DMS114 treated with DMSO at 0.1 percent for 48 hours (cell line): ENCODE measurements at regions not wholly inside any gene's neighbourhood (a gene's known extent, or its start where the extent isn't known, plus 50 kb on each side); places are given as distances from the start of the nearest gene placed in this dataset.

Experiments used
- DNase-seq: peaks from one replicate; lab custom pipeline; 2025; ENCODE audit not compliant: unreplicated experiment; lab: John Stamatoyannopoulos, UW

GRCh38 chr10:10828623-10829022 lies 189.0 kb upstream of the CELF2 start:
- DNase-seq = no peak

- no peak for DNase-seq
Measured at GRCh38 chr10:10829576-10829975, 188.1 kb upstream of the CELF2 start.

DNA sequence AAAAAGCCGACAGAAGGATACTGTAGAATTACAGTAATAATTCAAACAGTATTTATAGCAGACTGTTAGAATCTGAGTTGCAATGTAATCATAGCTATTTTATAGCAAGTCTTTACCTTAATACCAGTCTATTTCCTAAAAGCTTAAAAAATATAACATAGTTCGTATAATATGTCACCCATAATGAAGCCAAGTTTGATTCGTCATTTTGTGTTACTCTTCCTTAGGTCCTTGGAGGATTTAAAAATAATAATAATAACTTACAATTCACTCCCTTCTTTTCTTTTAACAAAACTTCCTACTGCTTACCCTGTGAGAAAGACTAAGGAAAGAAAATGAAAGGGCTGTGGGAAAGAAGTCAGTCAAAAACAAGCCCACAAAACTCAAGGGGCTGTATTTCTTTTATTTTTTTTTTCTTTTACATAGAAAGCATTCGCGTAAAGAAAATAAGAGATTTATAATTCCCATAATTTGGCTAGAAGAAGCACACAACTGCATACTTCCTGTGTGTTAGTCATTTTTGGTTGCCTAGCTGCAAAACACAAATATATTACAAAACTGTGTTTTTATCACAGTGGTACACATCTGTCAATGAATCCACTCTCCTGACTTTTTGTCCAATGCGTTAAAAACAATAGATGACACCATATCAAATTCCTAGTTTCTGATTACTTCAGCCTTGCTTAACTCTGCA lies 187.2 kb upstream of the CELF2 start:
- no peak for DNase-seq

- DNase-seq = no peak
Measured at GRCh38 chr10:10831085-10831484, 186.6 kb upstream of the CELF2 start.

GRCh38 chr10:10833955-10834354 lies 183.7 kb upstream of the CELF2 start:
- DNase-seq = no peak

GRCh38 chr10:10844251-10844650 lies 173.4 kb upstream of the CELF2 start:
- DNase-seq = no peak

GRCh38 chr10:10845185-10845584 lies 172.5 kb upstream of the CELF2 start:
- DNase-seq = no peak

DNA sequence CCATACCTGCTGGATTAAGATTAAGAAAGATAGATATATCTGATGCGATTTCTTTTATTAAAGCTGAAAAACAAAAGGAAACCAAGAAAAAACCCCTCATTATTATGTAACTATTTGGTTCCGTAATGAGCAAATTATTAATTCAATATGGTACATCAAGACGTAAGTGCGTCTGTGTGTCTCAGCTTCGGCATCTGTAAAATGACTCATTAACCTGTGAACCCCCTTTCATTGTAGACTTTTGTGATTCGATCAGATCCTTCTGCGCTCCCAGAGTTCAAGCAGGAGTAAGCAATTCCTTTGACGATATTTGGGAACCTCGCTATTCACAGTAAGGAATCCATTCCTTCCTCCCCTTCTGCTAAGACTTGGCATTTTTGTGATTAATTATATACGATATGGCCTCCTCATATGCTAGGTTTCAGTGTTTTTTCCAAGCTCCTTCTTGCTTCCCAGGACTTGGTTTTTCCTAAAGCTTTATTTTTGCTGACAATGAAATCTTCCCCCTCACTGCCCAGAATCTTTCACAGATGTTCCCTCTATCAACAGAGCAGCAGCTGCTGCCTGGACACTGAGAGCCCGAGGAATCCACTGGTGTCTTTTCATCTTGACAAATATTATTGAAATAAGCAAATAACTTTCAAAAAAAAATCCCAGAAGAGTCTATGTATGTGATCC lies 171.7 kb upstream of the CELF2 start:
- no peak for DNase-seq

DNA sequence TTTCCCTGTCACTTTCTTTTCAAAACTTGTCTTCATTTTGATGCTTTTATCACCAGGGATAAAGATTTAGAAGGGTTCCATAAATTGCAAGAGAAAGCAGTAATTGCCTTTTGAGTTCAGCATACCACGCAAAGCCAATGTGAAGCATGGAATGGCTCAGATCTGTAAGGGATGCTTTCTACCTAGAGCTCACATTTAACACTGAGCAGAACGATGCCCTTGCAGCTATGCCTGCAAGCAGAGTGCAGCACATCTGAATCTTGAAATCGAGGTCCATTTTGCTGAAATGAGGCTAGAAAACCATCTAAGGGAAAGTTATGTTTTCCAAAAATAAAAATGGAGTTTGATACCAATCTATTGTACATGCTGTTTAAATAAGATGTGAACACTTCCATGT lies 171.2 kb upstream of the CELF2 start:
- DNase-seq = no peak

DNA sequence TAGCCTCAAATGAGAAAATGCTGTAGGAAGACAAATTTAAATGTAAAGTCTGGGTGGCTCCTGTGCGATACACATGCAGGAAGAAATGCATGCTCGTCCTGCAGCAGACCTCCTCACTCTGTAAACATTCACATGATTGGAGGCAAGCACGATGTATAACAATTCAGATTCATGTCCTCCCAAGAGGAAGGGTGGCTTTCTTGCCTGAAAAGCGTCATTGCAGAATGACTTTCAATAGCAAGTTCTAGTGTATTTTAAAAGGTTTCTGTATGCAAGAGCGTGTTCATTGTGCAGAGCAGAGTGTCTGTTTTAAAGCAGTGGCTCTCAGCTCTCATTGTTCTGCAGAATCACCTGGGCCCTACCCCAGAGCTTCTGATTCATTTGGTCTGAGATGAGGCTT lies 170.3 kb upstream of the CELF2 start:
- DNase-seq = no peak

DNA sequence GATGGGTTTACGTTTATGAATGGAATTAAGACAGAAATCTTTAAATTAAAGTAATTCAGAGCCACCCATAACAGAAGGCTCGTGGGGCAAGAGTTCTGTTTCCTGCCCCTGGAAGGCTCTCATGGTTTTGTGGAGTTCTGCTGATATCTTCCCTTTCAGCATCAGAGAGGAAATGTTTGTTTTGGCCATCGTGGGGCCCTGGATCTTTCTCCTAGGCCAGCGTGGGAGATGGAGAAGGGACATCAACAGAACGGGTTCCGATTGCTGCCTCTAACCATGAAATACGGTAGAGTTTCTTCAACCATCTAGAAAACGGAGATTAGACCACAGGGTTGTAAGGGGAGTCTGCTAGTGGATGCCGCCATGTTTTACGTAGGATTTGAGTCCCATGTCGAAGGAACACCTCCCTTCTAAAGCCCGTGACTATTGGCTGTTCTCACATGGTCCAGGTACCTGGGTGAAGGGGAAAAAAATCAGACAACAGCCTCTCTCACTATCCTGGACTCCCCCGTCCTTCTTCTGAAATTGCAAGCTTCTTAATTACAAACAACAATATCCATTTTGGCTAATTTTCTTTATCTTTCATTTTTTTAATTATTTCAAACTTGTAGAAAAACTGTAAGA lies 169.1 kb upstream of the CELF2 start:
- DNase-seq = no peak

DNA sequence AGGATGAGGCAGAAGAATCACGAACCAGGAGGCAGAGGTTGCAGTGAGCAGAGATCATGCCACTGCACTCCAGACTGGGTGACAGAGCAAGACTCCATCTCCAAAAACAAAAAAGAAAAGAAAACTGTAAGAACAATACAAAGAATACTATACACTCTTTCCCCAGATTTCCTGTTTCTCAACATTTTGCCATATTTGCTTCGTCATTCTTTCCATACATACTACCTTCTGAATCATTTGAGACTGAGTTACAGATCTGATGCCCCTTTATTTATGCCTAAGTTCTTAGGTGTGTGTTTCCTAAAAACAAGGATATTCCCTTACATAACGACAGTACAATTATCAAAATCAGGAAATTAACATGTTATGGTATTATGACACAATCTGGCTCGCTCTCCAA lies 168.4 kb upstream of the CELF2 start:
- DNase-seq = no peak

DNA sequence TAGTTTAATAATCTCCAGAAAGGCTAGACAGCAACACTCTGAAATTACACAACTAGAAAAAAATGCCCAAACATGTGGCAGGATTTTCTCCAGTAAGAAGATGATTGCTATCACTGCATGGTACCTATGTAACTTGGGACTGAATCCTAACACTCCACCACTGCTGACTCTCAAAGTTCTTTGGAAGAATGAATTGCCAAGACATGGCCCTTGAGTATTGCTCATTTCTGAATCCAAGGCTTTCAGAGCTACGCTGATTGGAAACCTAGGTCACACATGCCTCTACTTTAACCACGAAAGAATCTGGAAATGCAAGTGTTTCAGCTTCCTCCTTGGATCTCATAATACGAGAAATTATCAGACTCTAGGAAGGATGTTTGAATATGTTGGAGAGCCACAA lies 167.5 kb upstream of the CELF2 start:
- no peak for DNase-seq

GRCh38 chr10:10852464-10852863 lies 165.2 kb upstream of the CELF2 start:
- no peak for DNase-seq

DNA sequence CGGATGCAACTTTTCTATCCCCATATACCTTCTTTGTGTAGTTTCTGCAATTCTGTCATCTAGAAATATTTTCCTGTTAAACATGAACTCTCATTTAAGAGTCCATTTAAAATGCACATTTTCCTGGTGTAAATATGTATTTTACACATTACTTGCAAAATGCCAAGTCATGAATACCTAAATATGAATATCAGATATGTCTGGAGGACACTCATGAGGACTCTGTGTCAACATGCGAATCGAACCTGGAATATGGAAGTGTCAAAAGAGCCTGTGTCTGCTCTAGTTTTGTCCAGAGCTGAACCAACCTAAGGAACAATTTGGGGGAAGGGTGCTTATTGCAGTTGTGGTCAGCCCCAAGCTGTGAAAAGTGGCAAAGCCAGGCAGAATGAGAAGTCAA lies 163.7 kb upstream of the CELF2 start:
- DNase-seq = no peak

DNA sequence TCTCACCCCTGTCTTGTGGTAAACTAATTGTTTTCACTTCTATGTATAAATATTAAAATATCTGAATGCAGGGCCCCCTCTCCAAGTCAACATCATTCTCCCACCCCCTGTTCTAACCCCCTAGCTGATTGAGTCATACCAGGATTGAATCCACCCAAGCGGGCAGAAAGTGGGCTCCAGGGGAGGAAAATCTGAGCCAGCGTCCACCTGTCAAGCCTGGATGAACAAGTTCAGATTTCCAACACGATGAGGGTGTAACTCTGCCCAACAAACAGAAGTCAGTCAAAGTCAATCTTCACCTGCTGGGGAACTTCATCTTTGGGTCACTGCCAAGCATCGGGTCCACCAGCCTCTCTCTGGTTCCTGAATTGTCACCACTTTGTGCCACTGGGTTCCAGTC lies 162.9 kb upstream of the CELF2 start:
- no peak for DNase-seq

GRCh38 chr10:10855151-10855581 lies 162.5 kb upstream of the CELF2 start:
- DNase-seq = no peak

DNA sequence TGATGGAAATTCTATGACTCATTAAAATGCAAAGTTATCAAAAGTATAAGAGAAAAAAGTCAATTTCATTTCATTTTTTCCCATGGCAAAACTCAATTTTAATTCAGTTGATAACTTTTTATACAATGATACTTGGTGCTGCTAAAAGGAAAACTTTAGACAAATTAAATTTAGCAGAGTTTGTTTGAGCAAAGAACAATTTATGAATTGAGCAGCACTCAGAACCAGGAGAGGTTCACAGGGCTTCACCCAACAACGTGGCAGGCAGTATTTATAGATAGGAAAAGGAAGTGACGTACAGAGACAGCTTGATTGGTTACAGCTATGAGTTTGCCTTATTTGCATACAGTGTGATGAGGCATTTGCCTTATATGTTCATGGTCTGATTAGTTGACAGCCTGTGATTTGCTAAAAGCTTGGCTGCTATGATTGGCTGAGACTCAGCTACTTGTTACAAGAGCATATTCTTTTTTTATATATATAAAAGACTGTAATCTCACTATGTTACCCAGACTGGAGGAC lies 157.2 kb upstream of the CELF2 start:
- no peak for DNase-seq

DNA sequence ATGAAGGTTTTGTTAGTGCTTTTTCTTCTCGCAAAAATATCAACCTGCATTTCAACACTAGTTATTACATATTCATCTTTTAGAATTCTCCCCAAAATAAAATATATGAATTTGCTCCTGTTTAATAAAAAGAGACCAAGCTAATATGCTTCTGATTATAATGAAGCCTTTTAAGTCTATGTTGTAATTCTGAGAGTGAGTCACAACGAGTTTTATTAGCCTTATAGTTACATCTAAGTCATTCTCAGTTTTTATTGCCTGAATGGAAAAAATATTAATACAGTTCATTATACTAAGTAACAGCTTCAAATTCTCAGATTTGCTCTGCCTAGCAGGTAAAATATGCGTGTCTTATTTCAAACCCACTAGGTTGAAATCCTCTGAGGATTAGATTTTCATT lies 152.4 kb upstream of the CELF2 start:
- no peak for DNase-seq

- DNase-seq = no peak
Measured at GRCh38 chr10:10865913-10866312, 151.8 kb upstream of the CELF2 start.

DNA sequence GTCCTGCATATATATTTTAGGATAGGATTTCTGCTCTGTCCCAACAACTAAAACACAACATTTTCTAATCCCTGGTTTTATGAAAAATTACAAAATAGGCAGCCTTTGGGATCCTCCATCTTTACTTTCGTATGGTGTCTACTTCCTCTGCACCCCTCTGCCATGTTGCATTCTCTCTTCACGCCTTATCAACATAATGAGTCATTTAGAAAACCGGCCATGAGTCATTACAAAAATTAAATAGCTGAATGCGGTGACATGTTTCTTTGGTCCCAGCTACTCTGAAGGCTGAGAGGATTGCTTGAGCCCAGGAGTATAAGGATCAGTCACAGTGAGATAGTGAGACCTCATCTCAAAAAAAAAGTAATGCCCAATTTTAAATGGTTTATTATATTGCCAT lies 148.1 kb upstream of the CELF2 start:
- no peak for DNase-seq

GRCh38 chr10:10870523-10871241 lies 147.0 kb upstream of the CELF2 start:
- DNase-seq = no peak
